ENCODE measurements at regions not wholly inside any gene's neighbourhood (a gene's known extent, or its start where the extent isn't known, plus 50 kb on each side); places are given as distances from the start of the nearest gene placed in this dataset.

- Histone ChIP-seq H3K27me3 (no peaks in the 10 kb centered on the region), H3K4me3 (no peak overlapping the region), H3K27ac (no peak overlapping the region), H3K36me3 (no peaks in the 10 kb centered on the region), H3K4me1 (no peaks in the 10 kb centered on the region), H3K9me3 (no peaks in the 10 kb centered on the region)
- TF ChIP-seq POLR2AphosphoS5 (IDR thresholded peaks at IDR 0.05) (no peak), POLR2A (IDR thresholded peaks at IDR 0.05) (no peak), EP300 (IDR thresholded peaks at IDR 0.05) (no peak), CTCF (IDR thresholded peaks at IDR 0.05) (no peak)
- 94% methylated on average over 1 of the region's 1 CpG; no CpG with 5 or more reads in 1 of the 2 donors for WGBS, 2 donors (ENCODE audit: low coverage in 1 of 2)
- no peak for ATAC-seq
Observed at GRCh38 chr9:79962150-79962549, 390.4 kb downstream of the TLE4 start.

- WGBS, 2 donors (ENCODE audit: low coverage in 1 of 2): 79 to 81% methylated on average over 2 to 3 of the region's 3 CpGs
- no peak overlapping the region for H3K4me3 ChIP-seq
Observed at GRCh38 chr9:79955300-79955699, 383.5 kb downstream of the TLE4 start.

GRCh38 chr9:79953908-79954307 lies 382.1 kb downstream of the TLE4 start:
- TF ChIP-seq POLR2AphosphoS5 (IDR thresholded peaks at IDR 0.05) (no peak), CTCF (IDR thresholded peaks at IDR 0.05) (no peak), POLR2A (IDR thresholded peaks at IDR 0.05) (no peak), EP300 (IDR thresholded peaks at IDR 0.05) (no peak)
- H3K4me3 ChIP-seq: no peak overlapping the region
- no peak overlapping the region for H3K27ac ChIP-seq
- H3K27me3 ChIP-seq: no peaks in the 10 kb centered on the region
- ATAC-seq: no peak
- H3K36me3 ChIP-seq: no peaks in the 10 kb centered on the region
- no peaks in the 10 kb centered on the region for H3K9me3 ChIP-seq
- no peaks in the 10 kb centered on the region for H3K4me1 ChIP-seq

More at GRCh38 chr9:79955300-79955699, 383.5 kb downstream of the TLE4 start:
- Histone ChIP-seq H3K27me3 (no peaks in the 10 kb centered on the region), H3K9me3 (no peaks in the 10 kb centered on the region), H3K27ac (no peak overlapping the region), H3K4me1 (no peaks in the 10 kb centered on the region), H3K36me3 (no peaks in the 10 kb centered on the region)
- TF ChIP-seq EP300 (IDR thresholded peaks at IDR 0.05) (no peak), CTCF (IDR thresholded peaks at IDR 0.05) (peak in 1 of 4 experiments; percentile 30), POLR2A (IDR thresholded peaks at IDR 0.05) (no peak)
- no peak for ATAC-seq

- Histone ChIP-seq H3K27ac (no peak overlapping the region), H3K4me3 (no peak overlapping the region), H3K9me3 (no peaks in the 10 kb centered on the region), H3K36me3 (no peaks in the 10 kb centered on the region), H3K27me3 (no peaks in the 10 kb centered on the region), H3K4me1 (no peaks in the 10 kb centered on the region)
- ATAC-seq: no peak
- TF ChIP-seq POLR2A (IDR thresholded peaks at IDR 0.05) (no peak), EP300 (IDR thresholded peaks at IDR 0.05) (no peak), CTCF (IDR thresholded peaks at IDR 0.05) (no peak)
- WGBS, 2 donors (ENCODE audit: low coverage in 1 of 2): 68 to 100% methylated on average over 2 of the region's 2 CpGs
Observed at GRCh38 chr9:79952401-79952800, 380.6 kb downstream of the TLE4 start.

- Histone ChIP-seq H3K27me3 (no peaks in the 10 kb centered on the region), H3K4me1 (peaks cover 0 to 7% (median 0%) of the 10 kb centered on the region in 3 donors), H3K36me3 (no peaks in the 10 kb centered on the region), H3K9me3 (no peaks in the 10 kb centered on the region), H3K4me3 (no peak overlapping the region), H3K27ac (no peak overlapping the region)
- TF ChIP-seq EP300 (IDR thresholded peaks at IDR 0.05) (no peak), POLR2A (IDR thresholded peaks at IDR 0.05) (no peak), CTCF (IDR thresholded peaks at IDR 0.05) (no peak), POLR2AphosphoS5 (IDR thresholded peaks at IDR 0.05) (no peak)
- no peak for ATAC-seq
- 79% methylated on average over 2 of the region's 2 CpGs; no CpG with 5 or more reads in 1 of the 2 donors for WGBS, 2 donors (ENCODE audit: low coverage in 1 of 2)
Observed at GRCh38 chr9:79946712-79947111, 374.9 kb downstream of the TLE4 start.
